ENCODE measurements at regions not wholly inside any gene's neighbourhood (a gene's known extent, or its start where the extent isn't known, plus 50 kb on each side); places are given as distances from the start of the nearest gene placed in this dataset.
"Not testable (repeated sequence)": the region's sequence is repeated elsewhere in the genome, so short reads cannot be mapped to it uniquely, and the experiment has no call there.

GRCh38 chr6:114892211-114892610 is 549.4 kb upstream of the HS3ST5 start:
- TF ChIP-seq CTCF (IDR thresholded peaks at IDR 0.05; ENCODE audit: low read depth, low read length, missing control alignments): no peak
- no peak overlapping the region for H3K4me3 ChIP-seq (replicated peaks; ENCODE audit: low read depth, low read length)
- DNase-seq (ENCODE audit: extremely low read depth, low read depth): no peak

DNA sequence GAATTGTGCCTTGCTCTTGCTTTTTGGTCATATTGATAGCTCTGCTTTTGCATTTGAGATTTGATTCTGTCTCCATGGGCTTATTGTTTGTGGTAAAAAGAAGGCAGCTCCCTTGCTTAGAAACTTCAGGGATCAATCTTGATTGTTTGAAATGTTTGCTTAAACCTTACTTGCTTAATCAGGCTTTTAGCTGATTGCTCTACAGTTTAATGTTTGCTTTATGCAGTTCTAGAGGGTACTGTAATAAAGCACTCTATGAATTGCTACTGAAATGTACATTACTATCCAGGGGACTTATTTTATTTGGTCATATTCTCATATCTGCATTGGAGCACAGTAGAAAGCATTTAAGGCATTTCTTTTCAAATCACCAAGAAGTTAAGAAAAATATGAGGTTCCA is 545.4 kb upstream of the HS3ST5 start:
- DNase-seq (ENCODE audit: extremely low read depth, low read depth): no peak
- no peak overlapping the region for H3K4me3 ChIP-seq (replicated peaks; ENCODE audit: low read depth, low read length)
- TF ChIP-seq CTCF (IDR thresholded peaks at IDR 0.05; ENCODE audit: low read depth, low read length, missing control alignments): no peak

DNA sequence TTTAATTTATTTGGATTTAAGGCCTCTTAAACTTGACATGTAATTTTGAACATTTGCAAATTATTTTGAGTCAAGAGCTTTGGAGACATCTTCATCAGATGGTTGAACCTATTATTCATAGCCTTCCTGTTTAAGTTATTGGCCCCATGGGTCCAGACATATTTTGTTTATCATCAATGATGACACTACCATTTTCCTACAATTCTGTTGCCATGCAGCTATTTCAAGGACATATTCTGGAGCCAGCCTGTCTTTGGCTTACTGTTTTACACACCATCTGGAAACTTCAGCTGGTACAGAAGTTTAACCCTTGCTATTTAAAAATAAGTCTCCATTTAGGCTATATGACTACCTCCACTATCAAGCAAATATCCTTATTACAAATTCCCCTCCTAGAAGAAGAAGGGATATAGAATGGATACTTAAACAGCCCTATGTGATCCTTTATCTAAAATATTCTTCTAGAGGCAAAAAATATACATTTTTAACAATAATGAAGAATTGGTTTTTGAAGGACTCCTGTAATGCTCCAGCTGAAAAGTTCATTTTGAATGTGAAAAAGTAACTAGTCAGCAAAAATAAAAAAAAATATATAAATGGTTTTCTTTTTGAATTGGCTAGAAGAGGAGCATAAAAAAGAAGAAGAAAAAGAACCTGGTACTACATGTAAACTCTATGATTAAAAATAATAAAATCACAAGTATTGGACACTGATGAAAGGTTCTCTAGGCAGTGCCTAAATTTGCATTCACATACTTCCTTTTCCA is 544.0 kb upstream of the HS3ST5 start:
- DNase-seq (ENCODE audit: extremely low read depth, low read depth): no peak
- no peak for TF ChIP-seq CTCF (IDR thresholded peaks at IDR 0.05; ENCODE audit: low read depth, low read length, missing control alignments)
- no peak overlapping the region for H3K4me3 ChIP-seq (replicated peaks; ENCODE audit: low read depth, low read length)

- TF ChIP-seq CTCF (IDR thresholded peaks at IDR 0.05; ENCODE audit: low read depth, low read length, missing control alignments): no peak
- no peak overlapping the region for H3K4me3 ChIP-seq (replicated peaks; ENCODE audit: low read depth, low read length)
- DNase-seq (ENCODE audit: extremely low read depth, low read depth): no peak
Observed at GRCh38 chr6:114879693-114880092, 536.9 kb upstream of the HS3ST5 start.

- H3K4me3 ChIP-seq (replicated peaks; ENCODE audit: low read depth, low read length): no peak overlapping the region
- TF ChIP-seq CTCF (IDR thresholded peaks at IDR 0.05; ENCODE audit: low read depth, low read length, missing control alignments): no peak
- no peak for DNase-seq (ENCODE audit: extremely low read depth, low read depth)
Observed at GRCh38 chr6:114878091-114878490, 535.3 kb upstream of the HS3ST5 start.

DNA sequence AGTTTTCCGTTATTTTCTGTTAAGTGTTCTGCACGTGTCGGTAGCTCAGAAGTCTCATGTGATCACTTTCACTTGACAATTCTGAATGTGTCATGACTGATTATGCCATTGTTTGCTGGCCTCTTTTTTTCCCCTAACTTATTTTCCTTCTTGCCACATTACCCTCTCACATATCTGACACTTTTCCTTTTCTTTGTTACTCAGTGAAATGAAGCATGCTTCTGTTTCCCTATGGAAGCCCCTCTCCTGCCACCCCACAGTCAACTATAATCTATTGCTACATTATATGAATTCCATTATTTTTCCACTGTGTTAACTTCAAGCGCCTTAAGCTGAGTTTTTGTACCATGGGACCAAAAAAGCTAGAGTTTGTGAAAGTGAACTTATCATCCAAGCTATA is 531.6 kb upstream of the HS3ST5 start:
- no peak overlapping the region for H3K4me3 ChIP-seq (replicated peaks; ENCODE audit: low read depth, low read length)
- TF ChIP-seq CTCF (IDR thresholded peaks at IDR 0.05; ENCODE audit: low read depth, low read length, missing control alignments): no peak
- no peak for DNase-seq (ENCODE audit: extremely low read depth, low read depth)

GRCh38 chr6:114865506-114865905 is 522.7 kb upstream of the HS3ST5 start:
- H3K4me3 ChIP-seq (replicated peaks; ENCODE audit: low read depth, low read length); DNase-seq (ENCODE audit: extremely low read depth, low read depth): not testable (repeated sequence)

All from HFF-Myc (cell line).